Body of pancreas (tissue), 4 donors: ENCODE measurements at regions not wholly inside any gene's neighbourhood (a gene's known extent, or its start where the extent isn't known, plus 50 kb on each side); places are given as distances from the start of the nearest gene placed in this dataset.

ENCODE experiments used
- ATAC-seq: fragments of 150-250 bp; one replicate; pipeline ENCODE4 v1.9.1; 2016
- DNase-seq, 4 donors: peaks; one replicate each; pipeline ENCODE4 v3.0.0-alpha.2; 2019
- H3K27ac ChIP-seq, 4 donors: fragments of 200-600 bp; sonication (generic); 1 replicate in 3 of 4; 2 replicates in 1 of 4; pipeline versions ENCODE4 v1.5.1 to v1.6.1; 2016 to 2019; ENCODE audit warnings: mild to moderate bottlenecking in 1 of 4, mixed read lengths in 1 of 4, moderate library complexity in 1 of 4
- H3K27me3 ChIP-seq, 2 donors: fragments of 200-600 bp; sonication (generic); one replicate each; pipeline ENCODE4 v1.6.0; 2016; ENCODE audit warnings: mild to moderate bottlenecking in 1 of 2
- H3K36me3 ChIP-seq, 2 donors: fragments of 200-600 bp; sonication (generic); replicated peaks in 1 of 2; 2 replicates each; pipeline ENCODE4 v1.5.1; 2016; ENCODE audit warnings: low read depth in 2 of 2; ENCODE audit not compliant: insufficient read depth in 1 of 2
- H3K4me1 ChIP-seq: fragments of 200-600 bp; sonication (generic); one replicate; pipeline ENCODE4 v1.6.0; 2016
- H3K4me3 ChIP-seq, 2 donors: fragments of 200-600 bp; sonication (generic); 1 replicate in 1 of 2; 2 replicates in 1 of 2; pipeline ENCODE4 v1.5.1; 2016 to 2019
- H3K9me3 ChIP-seq, 3 donors: fragments of 200-600 bp; sonication (generic); 1 replicate in 2 of 3; 2 replicates in 1 of 3; pipeline ENCODE4 v1.5.1; 2016
- POLR2A ChIP-seq, 3 donors: fragments of 450-650 bp; IDR thresholded peaks; one replicate each; pipeline ENCODE4 v1.6.1; 2016; ENCODE audit warnings: antibody characterized with exemption in 3 of 3, mild to moderate bottlenecking in 2 of 3
- WGBS, 2 donors: methylation state at CpG; one replicate each; pipeline ENCODE4 v1.1.5; 2017; 5-methylcytosine and 5-hydroxymethylcytosine counted together
- intact Hi-C: fragments of 100-400 bp; cut with DNase I; formaldehyde crosslinking; loops from one replicate; pipeline ENCODE4 v1.15.1; 2023
- TF ChIP-seq, protein P1 (sequence below), 7 experiments: fragments of 450-650 bp in 4 of 7; fragments of 200-600 bp in 3 of 7; sonication (generic) in 3 of 7; IDR thresholded peaks; one replicate each; pipeline ENCODE4 v1.5.1; 2016 to 2019; ENCODE audit warnings: antibody characterized with exemption in 7 of 7

DNA sequence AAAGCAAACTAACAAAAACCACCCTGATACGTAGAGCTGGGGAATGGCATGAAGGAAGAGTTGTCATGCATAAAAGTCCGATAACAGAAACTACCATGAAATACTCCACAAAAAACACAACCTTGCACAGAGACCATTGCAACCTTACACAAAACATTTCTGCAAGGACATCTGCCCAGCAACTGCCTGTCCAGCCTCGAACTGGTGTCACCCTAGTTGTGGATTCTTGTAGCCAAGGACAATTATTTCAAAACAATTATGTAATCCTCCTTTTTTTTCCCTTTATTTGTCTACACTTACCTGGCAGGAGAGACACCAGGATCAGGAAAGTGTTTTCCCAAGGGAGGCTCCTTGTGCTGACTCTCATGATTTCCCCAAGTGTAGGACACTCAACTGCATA, 232.5 kb upstream of the SYNDIG1 start:
- TF ChIP-seq, protein P1, sequence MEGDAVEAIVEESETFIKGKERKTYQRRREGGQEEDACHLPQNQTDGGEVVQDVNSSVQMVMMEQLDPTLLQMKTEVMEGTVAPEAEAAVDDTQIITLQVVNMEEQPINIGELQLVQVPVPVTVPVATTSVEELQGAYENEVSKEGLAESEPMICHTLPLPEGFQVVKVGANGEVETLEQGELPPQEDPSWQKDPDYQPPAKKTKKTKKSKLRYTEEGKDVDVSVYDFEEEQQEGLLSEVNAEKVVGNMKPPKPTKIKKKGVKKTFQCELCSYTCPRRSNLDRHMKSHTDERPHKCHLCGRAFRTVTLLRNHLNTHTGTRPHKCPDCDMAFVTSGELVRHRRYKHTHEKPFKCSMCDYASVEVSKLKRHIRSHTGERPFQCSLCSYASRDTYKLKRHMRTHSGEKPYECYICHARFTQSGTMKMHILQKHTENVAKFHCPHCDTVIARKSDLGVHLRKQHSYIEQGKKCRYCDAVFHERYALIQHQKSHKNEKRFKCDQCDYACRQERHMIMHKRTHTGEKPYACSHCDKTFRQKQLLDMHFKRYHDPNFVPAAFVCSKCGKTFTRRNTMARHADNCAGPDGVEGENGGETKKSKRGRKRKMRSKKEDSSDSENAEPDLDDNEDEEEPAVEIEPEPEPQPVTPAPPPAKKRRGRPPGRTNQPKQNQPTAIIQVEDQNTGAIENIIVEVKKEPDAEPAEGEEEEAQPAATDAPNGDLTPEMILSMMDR (IDR thresholded peaks at IDR 0.05), result no peak
- TF ChIP-seq POLR2A (IDR thresholded peaks at IDR 0.05), result no peak
- no peaks in the 10 kb centered on the region for H3K9me3 ChIP-seq
- no peak overlapping the region for H3K4me3 ChIP-seq
- no peaks in the 10 kb centered on the region for H3K27me3 ChIP-seq
- intact Hi-C loops, result no loop called here
- H3K27ac ChIP-seq, result no peak overlapping the region
- no peak for ATAC-seq
- no peaks in the 10 kb centered on the region for H3K36me3 ChIP-seq
- no peaks in the 10 kb centered on the region for H3K4me1 ChIP-seq
- no peak for DNase-seq
- 60 to 76% methylated on average over 3 of the region's 3 CpGs for WGBS, 2 donors

DNA sequence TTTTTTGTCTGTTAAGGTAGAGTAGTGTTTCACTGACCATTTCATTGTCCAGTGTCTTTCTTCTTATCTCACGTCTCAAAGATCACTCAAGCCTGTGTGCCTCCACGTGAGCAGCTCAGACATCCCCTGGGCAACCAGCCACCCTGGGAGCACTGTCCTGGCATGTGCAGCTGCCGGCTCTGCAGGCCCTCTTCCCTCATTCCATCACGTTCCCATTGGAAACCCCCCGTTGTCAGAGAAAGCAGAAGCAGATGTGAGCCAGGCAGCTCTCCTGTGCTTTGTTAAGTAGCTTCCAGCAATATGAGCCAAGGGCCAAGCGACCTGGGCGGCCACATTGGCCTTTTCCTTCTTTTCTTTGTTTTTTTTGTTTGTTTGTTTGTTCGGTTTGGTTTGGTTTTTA, 233.2 kb upstream of the SYNDIG1 start:
- intact Hi-C loops, result no loop called here
- H3K27me3 ChIP-seq, result no peaks in the 10 kb centered on the region
- ATAC-seq, result no peak
- no peaks in the 10 kb centered on the region for H3K9me3 ChIP-seq
- WGBS, 2 donors, result 35 to 44% methylated on average over 8 of the region's 8 CpGs
- TF ChIP-seq POLR2A (IDR thresholded peaks at IDR 0.05), result no peak
- TF ChIP-seq, protein P1 (IDR thresholded peaks at IDR 0.05), result no peak
- no peaks in the 10 kb centered on the region for H3K36me3 ChIP-seq
- no peak overlapping the region for H3K4me3 ChIP-seq
- H3K27ac ChIP-seq, result no peak overlapping the region
- no peak for DNase-seq
- no peaks in the 10 kb centered on the region for H3K4me1 ChIP-seq

DNA sequence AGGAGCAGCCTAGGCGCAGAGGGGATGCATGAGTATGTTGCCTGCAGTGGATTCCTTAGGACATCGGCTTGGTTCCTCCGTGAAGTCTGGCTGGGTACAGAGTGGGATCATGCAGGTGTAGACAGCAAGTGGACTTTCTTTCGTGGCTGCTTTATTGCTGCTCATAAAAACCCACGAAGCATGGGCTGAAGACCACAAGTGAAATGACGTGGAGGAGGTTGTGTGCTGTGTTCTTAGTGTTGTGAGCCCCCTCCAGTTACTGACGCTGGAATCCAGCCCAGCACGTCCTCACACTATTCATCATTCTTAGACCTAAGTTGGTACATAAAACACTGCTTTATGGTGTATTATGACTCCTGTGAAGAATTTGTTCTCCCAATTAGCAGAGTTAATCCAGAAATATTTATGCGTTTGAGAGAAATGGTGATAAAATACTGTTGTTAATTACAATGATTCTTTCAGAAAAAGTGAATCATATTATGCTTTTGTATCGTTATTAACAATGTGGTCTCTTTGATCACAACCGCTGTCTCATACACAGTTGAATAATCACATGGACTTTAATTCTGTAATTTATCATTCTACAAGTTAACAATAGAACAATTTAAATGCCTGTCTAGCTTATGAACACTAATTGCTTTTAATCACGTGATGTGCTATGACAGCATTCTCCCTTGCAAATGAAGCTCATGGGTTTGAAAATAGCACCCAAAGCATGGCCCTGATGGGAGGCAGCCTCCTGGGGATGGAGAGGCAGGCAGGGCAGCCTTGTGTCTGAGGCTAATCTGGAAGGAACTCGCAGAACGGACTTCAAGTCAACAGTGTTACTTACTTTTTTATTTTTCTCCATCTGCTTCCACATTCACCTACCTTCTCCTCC, 233.9 kb upstream of the SYNDIG1 start:
- H3K4me1 ChIP-seq, result no peaks in the 10 kb centered on the region
- 55% methylated on average over 14 of the region's 14 CpGs for WGBS, 2 donors
- no peaks in the 10 kb centered on the region for H3K27me3 ChIP-seq
- no peak overlapping the region for H3K4me3 ChIP-seq
- ATAC-seq (no peak), DNase-seq (no peak)
- H3K9me3 ChIP-seq, result no peaks in the 10 kb centered on the region
- TF ChIP-seq, protein P1 (IDR thresholded peaks at IDR 0.05), result no peak
- TF ChIP-seq POLR2A (IDR thresholded peaks at IDR 0.05), result no peak
- intact Hi-C loops, result no loop called here
- H3K27ac ChIP-seq, result no peak overlapping the region
- no peaks in the 10 kb centered on the region for H3K36me3 ChIP-seq

DNA sequence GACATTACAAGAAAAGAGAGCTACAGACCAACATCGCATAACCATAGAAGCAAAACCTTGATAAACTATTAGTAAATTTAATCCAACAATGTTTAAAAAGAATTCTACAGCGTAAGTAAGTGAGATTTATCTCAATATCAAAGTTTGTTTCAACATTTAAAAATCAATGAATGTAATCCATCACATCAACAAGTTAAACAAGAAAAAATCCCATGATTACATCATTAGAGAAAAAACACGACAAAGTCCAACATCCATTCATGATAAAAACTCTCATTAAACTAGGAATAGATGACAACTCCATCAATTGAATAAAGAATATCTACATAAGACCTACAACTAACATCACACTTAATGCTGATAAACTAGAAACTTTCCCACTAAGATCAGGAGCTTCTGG, 239.0 kb upstream of the GGTLC1 start:
- H3K4me1 ChIP-seq, result no peaks in the 10 kb centered on the region
- ATAC-seq, result no peak
- no peaks in the 10 kb centered on the region for H3K9me3 ChIP-seq
- intact Hi-C loops, result no loop called here
- WGBS, 2 donors, result 8 to 10% methylated on average over 3 of the region's 3 CpGs
- H3K36me3 ChIP-seq, result no peaks in the 10 kb centered on the region
- no peak overlapping the region for H3K4me3 ChIP-seq
- DNase-seq, result no peak
- TF ChIP-seq, protein P1 (IDR thresholded peaks at IDR 0.05), result no peak
- TF ChIP-seq POLR2A (IDR thresholded peaks at IDR 0.05), result no peak
- H3K27ac ChIP-seq, result no peak overlapping the region
- no peaks in the 10 kb centered on the region for H3K27me3 ChIP-seq

DNA sequence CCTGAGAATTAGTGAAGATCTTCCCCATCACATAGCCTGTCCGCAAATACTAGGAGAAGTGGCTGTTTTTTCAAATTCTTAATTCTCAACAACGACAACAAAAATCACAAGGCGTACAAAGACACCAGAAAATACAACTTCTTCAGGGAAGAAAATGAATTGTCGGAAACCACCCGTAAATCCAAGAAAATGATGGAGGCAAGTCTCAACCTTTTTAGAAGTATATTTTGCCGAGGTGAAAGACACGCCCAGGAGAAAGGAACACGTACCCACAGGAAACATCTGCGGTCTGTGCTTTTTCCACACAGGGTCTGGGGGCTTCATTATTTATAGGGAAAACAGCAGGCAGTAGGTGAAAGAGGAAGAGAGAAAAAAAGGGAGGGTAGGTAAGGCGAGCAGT, 223.9 kb upstream of the GGTLC1 start:
- no peaks in the 10 kb centered on the region for H3K9me3 ChIP-seq
- TF ChIP-seq POLR2A (IDR thresholded peaks at IDR 0.05), result no peak
- TF ChIP-seq, protein P1 (IDR thresholded peaks at IDR 0.05), result no peak
- ATAC-seq (no peak), DNase-seq (no peak)
- no peaks in the 10 kb centered on the region for H3K36me3 ChIP-seq
- no peaks in the 10 kb centered on the region for H3K27me3 ChIP-seq
- H3K4me3 ChIP-seq, result no peak overlapping the region
- H3K4me1 ChIP-seq, result no peaks in the 10 kb centered on the region
- no peak overlapping the region for H3K27ac ChIP-seq
- intact Hi-C loops, result no loop called here
- 26 to 47% methylated on average over 10 of the region's 10 CpGs for WGBS, 2 donors
